GM23248 (cell line): ENCODE measurements at regions not wholly inside any gene's neighbourhood (a gene's known extent, or its start where the extent isn't known, plus 50 kb on each side); places are given as distances from the start of the nearest gene placed in this dataset.

Experiments
- EZH2 ChIP-seq: fragments of 200-600 bp; sonication (generic); IDR thresholded peaks from 2 replicates; pipeline ENCODE4 v1.6.1; 2018; ENCODE audit warnings: antibody characterized with exemption, mild to moderate bottlenecking; ENCODE audit not compliant: insufficient read depth, poor library complexity, severe bottlenecking
- EZH2phosphoT487 ChIP-seq: fragments of 200-600 bp; sonication (generic); IDR thresholded peaks from 2 replicates; pipeline ENCODE4 v1.6.1; 2018; ENCODE audit warnings: antibody characterized with exemption, moderate library complexity, mild to moderate bottlenecking, low read depth; ENCODE audit not compliant: insufficient read depth

GRCh38 chr3:103787879-103788278, 1353.1 kb downstream of the ZPLD1 start:
- TF ChIP-seq EZH2 (no peak), EZH2phosphoT487 (no peak)
